DMS53 treated with DMSO at 0.1 percent for 48 hours (cell line): ENCODE measurements at regions not wholly inside any gene's neighbourhood (a gene's known extent, or its start where the extent isn't known, plus 50 kb on each side); places are given as distances from the start of the nearest gene placed in this dataset.
A peak's percentile ranks its signal among the peaks of the same experiment; 100 is the strongest.
"Not testable (repeated sequence)": the region's sequence is repeated elsewhere in the genome, so short reads cannot be mapped to it uniquely, and the experiment has no call there.

Experiments
- DNase-seq: peaks from one replicate; lab custom pipeline; 2025; ENCODE audit not compliant: unreplicated experiment; lab: John Stamatoyannopoulos, UW

GRCh38 chrX:25810202-25810601 is 327.9 kb upstream of the MAGEB18 start:
- DNase-seq, result no peak

- no peak for DNase-seq
Observed at GRCh38 chrX:25819879-25820278, 318.3 kb upstream of the MAGEB18 start.

DNA sequence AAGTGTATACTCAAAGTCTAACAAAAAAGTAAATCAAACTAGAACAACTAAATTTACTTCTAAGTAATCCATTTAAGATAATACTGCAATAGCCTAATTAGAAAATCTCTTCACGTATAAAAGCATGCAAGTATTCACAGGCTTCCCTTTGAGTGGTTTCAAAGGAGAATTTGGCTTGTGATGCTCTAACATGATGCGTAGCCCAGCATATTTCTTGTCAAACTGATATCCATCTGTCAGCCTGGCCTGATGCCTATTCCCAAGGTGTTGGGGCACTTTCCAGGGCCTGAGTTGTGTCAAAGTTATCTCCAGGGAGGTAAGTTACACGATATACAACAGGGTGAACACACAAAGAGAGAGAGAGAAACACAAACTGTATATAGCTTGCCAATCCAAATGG is 287.0 kb upstream of the MAGEB18 start:
- DNase-seq, result no peak

DNA sequence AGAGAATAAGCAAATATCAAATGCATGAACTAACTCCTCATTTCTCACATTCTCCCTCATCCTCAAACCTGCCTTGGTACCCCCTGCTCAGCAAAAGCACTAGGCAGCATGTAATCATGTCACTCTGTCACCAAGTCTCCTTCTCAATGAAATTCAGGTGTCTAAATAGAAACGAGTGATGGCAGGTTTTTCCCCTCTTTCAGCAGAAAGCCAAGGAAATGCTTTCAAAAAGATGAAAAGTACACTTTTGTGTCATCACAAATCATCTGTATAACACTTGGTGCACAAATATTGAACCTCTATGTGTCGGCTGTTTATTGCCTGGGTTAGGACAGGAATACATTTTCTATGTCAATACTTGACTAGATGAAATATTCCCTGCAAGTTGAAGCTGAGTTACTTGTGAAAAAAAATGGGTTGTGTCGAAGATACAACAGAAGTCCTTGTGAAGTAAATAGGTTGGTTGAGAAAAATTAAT is 285.1 kb upstream of the MAGEB18 start:
- no peak for DNase-seq

DNA sequence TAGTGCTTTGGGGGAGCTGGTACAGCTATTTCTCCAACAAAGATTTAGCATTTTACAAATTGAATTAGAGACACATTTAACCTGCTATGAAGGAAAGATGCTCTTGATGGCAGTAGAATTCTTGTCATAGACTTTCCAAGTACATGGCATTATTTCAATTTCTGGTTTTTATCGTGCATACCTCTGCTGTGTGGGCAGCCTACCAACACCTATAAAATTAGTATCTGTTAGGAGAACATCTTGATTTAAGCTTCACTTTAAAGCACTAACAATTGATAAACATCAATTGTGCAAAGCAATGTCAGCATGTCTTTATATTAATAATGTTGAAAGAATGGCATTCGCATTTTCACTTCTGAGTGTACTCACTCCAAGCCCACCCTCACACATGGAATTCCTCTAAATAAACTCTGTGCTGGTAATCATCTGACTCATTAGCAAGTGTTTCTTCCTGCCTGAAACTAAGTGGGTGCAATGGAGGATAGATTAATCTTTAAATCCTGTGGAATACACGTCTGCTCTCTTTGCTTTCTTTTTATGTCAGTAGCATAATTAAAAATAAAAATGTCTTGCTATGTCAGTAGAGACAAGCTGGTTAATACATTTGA is 279.8 kb upstream of the MAGEB18 start:
- DNase-seq, result no peak

GRCh38 chrX:25860322-25860721 is 277.8 kb upstream of the MAGEB18 start:
- DNase-seq, result no peak

GRCh38 chrX:25869761-25870160 is 268.4 kb upstream of the MAGEB18 start:
- DNase-seq, result no peak

GRCh38 chrX:25872786-25873185 is 265.4 kb upstream of the MAGEB18 start:
- DNase-seq, result peak; percentile 81

DNA sequence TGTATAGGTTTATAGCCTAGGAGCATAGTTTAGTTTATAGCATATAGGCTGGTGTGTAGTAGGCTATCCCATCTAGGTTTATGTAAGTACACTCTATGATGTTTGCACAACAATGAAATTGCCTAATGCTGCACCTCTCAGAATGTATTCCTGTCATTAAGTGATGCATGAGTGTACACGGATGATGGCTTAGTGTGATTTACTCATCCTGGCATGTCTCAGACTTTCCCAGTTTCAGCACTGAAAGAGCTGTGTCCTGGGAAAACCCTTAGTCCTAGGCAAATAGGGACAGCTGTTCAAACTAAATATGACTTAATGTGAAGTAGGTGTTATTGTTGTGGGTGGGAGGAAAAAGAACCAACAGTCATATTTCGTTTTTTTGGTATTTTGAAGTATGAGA is 264.9 kb upstream of the MAGEB18 start:
- peak; percentile 91 for DNase-seq

GRCh38 chrX:25878806-25879205 is 259.3 kb upstream of the MAGEB18 start:
- DNase-seq, result no peak

GRCh38 chrX:25882503-25882902 is 255.6 kb upstream of the MAGEB18 start:
- not testable (repeated sequence) for DNase-seq

GRCh38 chrX:25897758-25898157 is 240.4 kb upstream of the MAGEB18 start:
- DNase-seq, result no peak

GRCh38 chrX:25905728-25906127 is 232.4 kb upstream of the MAGEB18 start:
- not testable (repeated sequence) for DNase-seq

DNA sequence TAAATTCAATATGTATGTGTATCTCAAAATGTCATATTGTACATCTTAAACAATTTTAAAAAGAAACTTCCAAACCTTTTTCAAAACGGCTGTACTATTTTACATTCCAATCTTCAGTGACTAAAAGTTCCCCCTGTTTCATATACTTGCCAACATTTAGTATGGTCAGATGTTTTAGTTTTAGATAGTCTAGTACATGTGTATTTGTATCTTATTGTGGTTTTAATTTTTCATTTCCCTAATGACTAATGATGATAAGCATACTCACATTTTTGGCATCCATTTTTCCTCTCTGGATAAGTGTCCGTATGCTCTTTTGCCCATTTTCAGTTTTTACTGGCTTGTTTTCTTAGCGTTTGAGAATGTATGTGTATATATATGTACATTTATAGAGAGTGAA is 212.2 kb upstream of the MAGEB18 start:
- no peak for DNase-seq

DNA sequence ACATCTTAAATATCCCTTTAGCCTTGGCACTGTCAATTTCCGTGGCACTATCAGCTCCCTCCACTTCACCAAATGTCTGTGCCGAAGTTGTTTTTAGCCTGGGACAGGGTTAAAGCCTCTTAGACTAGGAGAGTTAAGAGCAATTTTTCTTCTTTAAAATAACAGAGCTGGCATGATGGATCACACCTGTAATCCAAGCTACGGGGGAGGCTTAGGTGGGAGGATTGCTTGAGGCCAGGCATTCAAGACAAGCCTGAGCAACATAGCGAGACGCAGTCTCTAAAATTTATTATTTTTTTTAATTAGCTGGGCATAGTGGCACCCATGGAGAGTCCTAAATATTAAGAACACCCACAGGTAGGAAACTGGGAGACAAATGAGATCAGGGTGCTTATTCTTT is 209.8 kb upstream of the MAGEB18 start:
- no peak for DNase-seq

- DNase-seq, result no peak
Observed at GRCh38 chrX:25941087-25941486, 197.1 kb upstream of the MAGEB18 start.

DNA sequence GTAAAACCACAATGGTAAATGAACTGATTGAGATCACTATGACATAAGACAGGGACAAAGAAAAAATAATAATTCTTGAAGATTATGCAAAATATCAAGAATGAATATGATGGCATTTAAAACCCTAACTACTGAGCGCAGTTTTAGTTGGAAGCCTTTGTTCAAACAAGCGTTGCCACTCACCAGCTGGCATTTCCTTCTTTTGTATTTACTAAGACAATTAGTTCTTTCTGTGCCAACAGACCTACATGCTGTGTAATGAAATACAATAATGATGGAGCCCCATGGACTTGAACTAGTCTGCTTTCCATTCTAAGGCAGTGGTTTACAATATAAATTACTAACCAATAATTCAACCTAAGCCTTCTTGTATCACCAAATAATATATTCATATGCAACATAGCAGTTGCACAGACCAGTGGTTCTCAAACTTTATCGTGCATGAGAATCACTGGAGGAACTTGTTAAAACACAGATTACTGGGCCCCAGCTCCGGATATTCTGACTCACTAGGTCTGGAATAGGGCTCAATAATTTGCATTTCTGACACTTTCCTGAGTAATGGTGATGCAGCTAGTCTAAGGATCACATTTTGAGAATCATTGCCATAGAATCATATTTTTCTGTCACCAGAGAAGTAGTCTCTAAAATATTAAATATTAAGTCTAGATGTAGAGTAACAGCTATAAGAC is 196.4 kb upstream of the MAGEB18 start:
- DNase-seq, result no peak

DNA sequence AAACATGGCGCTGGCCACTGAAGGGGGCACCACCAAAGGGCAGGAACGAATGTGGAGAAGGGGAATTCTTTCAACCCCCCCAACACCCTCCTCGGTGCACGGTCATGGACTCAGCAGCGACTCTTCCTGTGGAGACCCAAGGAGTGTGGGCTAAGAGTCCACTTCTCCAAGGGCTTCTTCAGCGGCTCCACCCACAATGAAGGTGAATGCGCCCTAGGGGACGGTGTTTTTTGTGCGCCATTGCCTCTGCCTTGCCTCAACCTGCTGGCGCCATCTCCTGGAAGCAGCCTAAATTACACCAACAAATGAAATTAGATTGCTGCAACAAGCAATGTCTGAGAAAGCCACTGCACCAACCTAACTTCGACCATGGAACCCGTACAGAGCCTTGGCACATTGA is 169.2 kb upstream of the MAGEB18 start:
- DNase-seq, result peak; percentile 47

- DNase-seq, result no peak
Observed at GRCh38 chrX:25976683-25977310, 161.3 kb upstream of the MAGEB18 start.

- DNase-seq, result no peak
Observed at GRCh38 chrX:25998687-25999086, 139.5 kb upstream of the MAGEB18 start.

DNA sequence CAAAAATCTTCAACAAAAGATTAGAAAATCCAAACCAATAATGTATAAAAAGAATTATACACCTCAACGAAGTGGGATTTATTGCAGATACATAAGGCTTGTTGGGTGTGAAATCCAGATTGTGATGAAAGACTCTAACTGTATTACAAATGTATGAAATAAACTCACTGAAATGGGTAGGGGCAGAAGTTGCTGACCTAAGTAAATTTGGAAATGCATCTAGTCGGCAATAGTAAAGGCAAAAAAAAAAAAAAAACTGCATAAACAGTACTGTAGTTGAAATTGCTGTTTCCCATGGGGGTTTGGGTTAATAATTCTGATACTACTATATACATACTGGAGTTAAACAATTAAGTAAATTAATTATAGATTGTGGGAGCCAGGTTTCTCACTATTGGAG is 130.7 kb upstream of the MAGEB18 start:
- no peak for DNase-seq

DNA sequence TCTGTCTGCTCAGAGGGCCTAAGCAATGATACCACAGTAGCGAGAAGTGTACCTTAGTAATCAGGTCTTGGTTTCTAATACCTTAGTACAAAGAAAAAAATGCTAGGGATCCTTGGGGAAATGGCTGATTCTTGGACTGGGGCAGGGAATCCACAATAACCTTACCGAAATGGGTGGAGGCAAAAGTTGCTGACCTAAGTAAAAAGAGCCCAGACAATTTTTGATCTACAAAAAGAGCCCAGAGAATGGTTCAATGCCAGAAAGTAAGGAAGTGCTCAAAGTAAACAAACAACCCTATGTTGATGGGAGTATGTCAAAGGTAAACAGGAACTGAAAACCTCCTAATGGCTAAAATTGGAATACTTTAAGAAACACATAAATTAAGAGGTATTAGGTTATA is 130.1 kb upstream of the MAGEB18 start:
- no peak for DNase-seq
